ENCODE measurements at regions not wholly inside any gene's neighbourhood (a gene's known extent, or its start where the extent isn't known, plus 50 kb on each side); places are given as distances from the start of the nearest gene placed in this dataset.

DNA sequence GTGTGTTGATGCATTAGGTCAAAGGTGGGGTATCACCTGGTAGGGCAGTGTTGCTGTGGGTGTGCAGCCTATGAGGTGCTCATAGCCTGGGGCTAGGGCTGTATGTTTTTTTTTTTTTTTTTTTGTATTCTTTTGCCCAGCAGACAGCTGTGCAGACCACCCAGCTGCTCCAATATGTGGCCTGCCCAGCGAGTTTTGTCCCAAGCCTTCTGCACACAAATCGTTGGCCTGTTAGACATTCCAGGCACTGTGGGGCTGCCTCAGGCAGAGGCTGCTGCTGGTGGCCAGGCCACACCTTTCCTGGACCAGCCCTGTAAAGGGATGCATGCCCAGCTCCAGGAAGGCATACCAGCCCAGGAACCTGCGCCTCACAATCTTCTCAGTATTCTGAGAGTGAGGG, 348.5 kb downstream of the JRKL start (continued):
- TF ChIP-seq, protein P1, sequence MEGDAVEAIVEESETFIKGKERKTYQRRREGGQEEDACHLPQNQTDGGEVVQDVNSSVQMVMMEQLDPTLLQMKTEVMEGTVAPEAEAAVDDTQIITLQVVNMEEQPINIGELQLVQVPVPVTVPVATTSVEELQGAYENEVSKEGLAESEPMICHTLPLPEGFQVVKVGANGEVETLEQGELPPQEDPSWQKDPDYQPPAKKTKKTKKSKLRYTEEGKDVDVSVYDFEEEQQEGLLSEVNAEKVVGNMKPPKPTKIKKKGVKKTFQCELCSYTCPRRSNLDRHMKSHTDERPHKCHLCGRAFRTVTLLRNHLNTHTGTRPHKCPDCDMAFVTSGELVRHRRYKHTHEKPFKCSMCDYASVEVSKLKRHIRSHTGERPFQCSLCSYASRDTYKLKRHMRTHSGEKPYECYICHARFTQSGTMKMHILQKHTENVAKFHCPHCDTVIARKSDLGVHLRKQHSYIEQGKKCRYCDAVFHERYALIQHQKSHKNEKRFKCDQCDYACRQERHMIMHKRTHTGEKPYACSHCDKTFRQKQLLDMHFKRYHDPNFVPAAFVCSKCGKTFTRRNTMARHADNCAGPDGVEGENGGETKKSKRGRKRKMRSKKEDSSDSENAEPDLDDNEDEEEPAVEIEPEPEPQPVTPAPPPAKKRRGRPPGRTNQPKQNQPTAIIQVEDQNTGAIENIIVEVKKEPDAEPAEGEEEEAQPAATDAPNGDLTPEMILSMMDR (IDR thresholded peaks at IDR 0.05 in 2 of 3, conservative IDR thresholded peaks at IDR 0.05 in 1 of 3; ENCODE audit: control insufficient read depth in 2 of 3, extremely low read depth in 1 of 3, insufficient read depth in 1 of 3, low read depth in 3 of 3, low read length in 3 of 3), result no peak
- no peak for TF ChIP-seq POU2F2 (IDR thresholded peaks at IDR 0.05; ENCODE audit: borderline replicate concordance, low read depth, low read length)
- no peak for TF ChIP-seq POLR2A (IDR thresholded peaks at IDR 0.05; ENCODE audit: low read depth, low read length)
- TF ChIP-seq TCF7 (IDR thresholded peaks at IDR 0.05; ENCODE audit: borderline replicate concordance), result no peak

DNA sequence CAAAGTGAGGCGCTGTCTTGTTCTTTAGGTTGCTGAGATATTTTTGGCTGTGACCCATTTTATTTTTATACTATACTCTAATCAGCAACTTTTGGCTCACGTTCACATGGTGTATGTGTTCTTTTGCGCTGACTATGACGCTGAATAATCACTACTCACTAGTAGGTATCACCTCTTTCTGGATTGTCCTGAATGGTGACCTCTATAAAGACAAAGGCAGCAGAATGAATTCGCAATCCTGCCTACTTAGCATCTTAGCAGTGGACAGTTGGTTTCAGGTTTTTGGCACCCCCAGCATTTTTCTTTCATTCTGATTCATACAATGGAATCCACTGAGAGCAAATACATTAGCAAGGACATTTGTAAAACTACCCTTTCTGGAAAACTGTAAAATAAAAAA, 351.3 kb downstream of the JRKL start:
- BruUV-seq (replicated peaks), result no TSS peak
- 17% methylated on average over 5 of the region's 5 CpGs for WGBS (ENCODE audit: insufficient coverage, insufficient replicate concordance, low lambda C conversion rate, missing lambda C conversion rate)
- intact Hi-C loops (cut with micrococcal nuclease; ENCODE audit: unreplicated experiment), result no loop called here

More for the DNA sequence above, 351.3 kb downstream of the JRKL start:
- ChIA-PET POLR2A (no interaction called here), SMC1A (ENCODE audit: uncharacterized antibody, unreplicated experiment) (no interaction called here), CTCF (no interaction called here), RAD21 (ENCODE audit: unreplicated experiment) (no interaction called here)
- H3K36me3 ChIP-seq (ENCODE audit: control insufficient read depth in 2 of 2, insufficient read depth in 2 of 2, low read length in 1 of 2), result no peaks in the 10 kb centered on the region
- FAIRE-seq, result no peak
- H4K20me1 ChIP-seq (ENCODE audit: control insufficient read depth, insufficient read depth), result no peaks in the 10 kb centered on the region
- H3K9ac ChIP-seq (ENCODE audit: control insufficient read depth, insufficient read depth, low read length), result no peak overlapping the region
- H3K27ac ChIP-seq (ENCODE audit: control insufficient read depth, insufficient read depth), result no peak overlapping the region
- H3K4me2 ChIP-seq (ENCODE audit: control insufficient read depth, insufficient read depth), result no peak overlapping the region
- in situ Hi-C loops (cut with MboI), result no loop called here
- no peaks in the 10 kb centered on the region for H3K79me2 ChIP-seq (ENCODE audit: control insufficient read depth, insufficient read depth, low read length)
- no peaks in the 10 kb centered on the region for H3K9me3 ChIP-seq (replicated peaks; ENCODE audit: control insufficient read depth, insufficient read depth, low read length)
- no peak for TF ChIP-seq BMI1 (IDR thresholded peaks at IDR 0.05; ENCODE audit: borderline replicate concordance)
- TF ChIP-seq ATF7 (IDR thresholded peaks at IDR 0.05; ENCODE audit: low read depth), result no peak
- TF ChIP-seq TARDBP (IDR thresholded peaks at IDR 0.05; ENCODE audit: borderline replicate concordance), result no peak
- TF ChIP-seq NR2F1 (conservative IDR thresholded peaks at IDR 0.05), result no peak
- TF ChIP-seq, protein P2, sequence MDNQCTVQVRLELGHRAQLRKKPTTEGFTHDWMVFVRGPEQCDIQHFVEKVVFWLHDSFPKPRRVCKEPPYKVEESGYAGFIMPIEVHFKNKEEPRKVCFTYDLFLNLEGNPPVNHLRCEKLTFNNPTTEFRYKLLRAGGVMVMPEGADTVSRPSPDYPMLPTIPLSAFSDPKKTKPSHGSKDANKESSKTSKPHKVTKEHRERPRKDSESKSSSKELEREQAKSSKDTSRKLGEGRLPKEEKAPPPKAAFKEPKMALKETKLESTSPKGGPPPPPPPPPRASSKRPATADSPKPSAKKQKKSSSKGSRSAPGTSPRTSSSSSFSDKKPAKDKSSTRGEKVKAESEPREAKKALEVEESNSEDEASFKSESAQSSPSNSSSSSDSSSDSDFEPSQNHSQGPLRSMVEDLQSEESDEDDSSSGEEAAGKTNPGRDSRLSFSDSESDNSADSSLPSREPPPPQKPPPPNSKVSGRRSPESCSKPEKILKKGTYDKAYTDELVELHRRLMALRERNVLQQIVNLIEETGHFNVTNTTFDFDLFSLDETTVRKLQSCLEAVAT (IDR thresholded peaks at IDR 0.05), result no peak
- no peak for DNase-seq (ENCODE audit: low read depth, low spot score)
- no peaks in the 10 kb centered on the region for H3K4me1 ChIP-seq (ENCODE audit: control insufficient read depth, insufficient read depth, low read length)
- no peak for ATAC-seq
- H3K27me3 ChIP-seq (replicated peaks in 1 of 2; ENCODE audit: control insufficient read depth in 2 of 2, insufficient read depth in 2 of 2, low read length in 1 of 2), result peaks cover 0 to 1% of the 10 kb centered on the region in 2 experiments; a peak in 1 of 4 replicates
- H3K4me3 ChIP-seq, result no peak overlapping the region
- H2AFZ ChIP-seq (ENCODE audit: control insufficient read depth, low read depth, low read length), result no peak overlapping the region

All from GM12878 (cell line).